PC-3 (cell line): ENCODE measurements at regions not wholly inside any gene's neighbourhood (a gene's known extent, or its start where the extent isn't known, plus 50 kb on each side); places are given as distances from the start of the nearest gene placed in this dataset.
A peak's percentile ranks its signal among the peaks of the same experiment; 100 is the strongest.
"Not testable (repeated sequence)": the region's sequence is repeated elsewhere in the genome, so short reads cannot be mapped to it uniquely, and the experiment has no call there.

Source experiments
- ATAC-seq: fragments of 200-7000 bp; cut with Tn5 transposase; 2 replicates; pipeline ENCODE4 v1.9.1; 2020; ENCODE audit warnings: mild to moderate bottlenecking, moderate library complexity
- BruUV-seq: library from RNA; stranded (reverse); fragments of 400-500 nt; replicated peaks from 2 replicates; lab custom pipeline; 2021; lab: Mats Ljungman, UMichigan
- CTCF ChIA-PET: fragments of 300-600 bp; sonication (Branson Sonifier 250); formaldehyde crosslinking; loops from one replicate; lab custom pipeline; 2022; ENCODE audit warnings: antibody characterized with exemption; lab: Charles Lee
- POLR2A ChIA-PET: fragments of 300-600 bp; sonication (Branson Sonifier 250); formaldehyde crosslinking; loops from one replicate; lab custom pipeline; 2022; ENCODE audit warnings: antibody characterized with exemption; ENCODE audit not compliant: unreplicated experiment; lab: Charles Lee
- DNase-seq: peaks from one replicate; pipeline ENCODE4 v3.0.0-alpha.2; 2015
- H2AFZ ChIP-seq: fragments of 300-600 bp; sonication (generic); 2 replicates; pipeline ENCODE4 v1.6.0; 2016; ENCODE audit warnings: antibody characterized with exemption, low read length
- H3F3A ChIP-seq: fragments of 300-600 bp; sonication (generic); one replicate; pipeline ENCODE4 v1.6.0; 2017; ENCODE audit warnings: antibody characterized with exemption, low read length, control low read depth, mild to moderate bottlenecking; ENCODE audit not compliant: unreplicated experiment
- H3K27ac ChIP-seq: fragments of 300-600 bp; sonication (generic); 2 replicates; pipeline ENCODE4 v1.5.1; 2016; ENCODE audit warnings: mild to moderate bottlenecking, low read length
- H3K27me3 ChIP-seq: fragments of 300-600 bp; sonication (generic); 2 replicates; pipeline ENCODE4 v1.6.1; 2016; ENCODE audit warnings: low read length, mixed read lengths
- H3K36me3 ChIP-seq: fragments of 300-600 bp; sonication (generic); 2 replicates; pipeline ENCODE4 v1.6.1; 2016; ENCODE audit warnings: low read depth, mixed run types, low read length, mixed read lengths
- H3K4me1 ChIP-seq: fragments of 300-600 bp; sonication (generic); 2 replicates; pipeline ENCODE4 v1.5.1; 2016; ENCODE audit warnings: low read length; ENCODE audit not compliant: insufficient read depth
- H3K4me2 ChIP-seq: fragments of 300-600 bp; sonication (generic); 2 replicates; pipeline ENCODE4 v1.6.0; 2016; ENCODE audit warnings: low read length
- H3K4me3 ChIP-seq: fragments of 300-600 bp; sonication (generic); 2 replicates; pipeline ENCODE4 v1.5.1; 2016; ENCODE audit warnings: mild to moderate bottlenecking, low read length, mixed read lengths
- H3K79me2 ChIP-seq: fragments of 300-600 bp; sonication (generic); 2 replicates; pipeline ENCODE4 v1.6.1; 2017; ENCODE audit warnings: low read length, mixed read lengths
- H3K9ac ChIP-seq: fragments of 300-600 bp; sonication (generic); 2 replicates; pipeline ENCODE4 v1.6.0; 2016; ENCODE audit warnings: mild to moderate bottlenecking, low read length
- H3K9me2 ChIP-seq: fragments of 300-600 bp; sonication (generic); replicated peaks from 2 replicates; pipeline ENCODE4 v1.6.1; 2016; ENCODE audit warnings: mixed run types, low read length, mixed read lengths
- H3K9me3 ChIP-seq: fragments of 300-600 bp; sonication (generic); 2 replicates; pipeline ENCODE4 v1.6.1; 2016; ENCODE audit warnings: low read length, mixed read lengths
- H4K20me1 ChIP-seq: fragments of 300-600 bp; sonication (generic); 2 replicates; pipeline ENCODE4 v1.6.1; 2016; ENCODE audit warnings: low read length, mixed read lengths
- EZH2 ChIP-seq: fragments of 300-600 bp; sonication (generic); IDR thresholded peaks from one replicate; pipeline ENCODE4 v1.6.1; 2017; ENCODE audit warnings: antibody characterized with exemption, mild to moderate bottlenecking, low read length; ENCODE audit not compliant: unreplicated experiment
- intact Hi-C: fragments of 100-400 bp; cut with micrococcal nuclease; formaldehyde crosslinking; loops from 2 replicates; pipeline ENCODE4 v1.9.0; 2023
- TF ChIP-seq, protein P1 (sequence below): fragments of 300-600 bp; sonication (generic); conservative IDR thresholded peaks from 2 replicates; pipeline ENCODE4 v1.5.1; 2017; ENCODE audit warnings: antibody characterized with exemption, low read depth, mild to moderate bottlenecking, low read length

DNA sequence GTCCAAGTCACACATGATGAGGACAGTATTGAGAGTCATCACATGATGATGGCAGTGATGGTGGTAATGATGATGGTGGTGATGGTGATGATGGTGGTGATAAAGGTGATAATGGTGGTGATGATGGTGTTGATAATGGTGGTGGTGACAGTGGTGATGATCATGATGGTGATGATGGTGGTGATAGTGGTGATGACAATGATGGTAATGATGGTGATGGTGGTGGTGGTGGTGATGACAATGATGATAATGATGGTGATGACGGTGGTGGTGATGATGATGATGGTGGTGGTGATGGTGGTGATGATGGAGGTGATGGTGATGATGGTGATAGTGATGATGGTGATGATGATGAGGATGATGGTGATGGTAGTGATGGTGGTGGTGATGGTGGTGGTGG lies 190.2 kb upstream of the ZNF469 start:
- no peaks in the 10 kb centered on the region for H3K79me2 ChIP-seq
- H3K4me3 ChIP-seq = no peak overlapping the region
- no peak overlapping the region for H2AFZ ChIP-seq
- DNase-seq (no peak), ATAC-seq (no peak)
- H3K27me3 ChIP-seq = no peaks in the 10 kb centered on the region
- no peak overlapping the region for H3K27ac ChIP-seq
- intact Hi-C loops = no loop called here
- H3K9ac ChIP-seq = no peak overlapping the region
- ChIA-PET CTCF (no interaction called here), POLR2A (no interaction called here)
- no peaks in the 10 kb centered on the region for H3K4me1 ChIP-seq
- no peak overlapping the region for H3K4me2 ChIP-seq
- no peaks in the 10 kb centered on the region for H4K20me1 ChIP-seq
- TF ChIP-seq, protein P1, sequence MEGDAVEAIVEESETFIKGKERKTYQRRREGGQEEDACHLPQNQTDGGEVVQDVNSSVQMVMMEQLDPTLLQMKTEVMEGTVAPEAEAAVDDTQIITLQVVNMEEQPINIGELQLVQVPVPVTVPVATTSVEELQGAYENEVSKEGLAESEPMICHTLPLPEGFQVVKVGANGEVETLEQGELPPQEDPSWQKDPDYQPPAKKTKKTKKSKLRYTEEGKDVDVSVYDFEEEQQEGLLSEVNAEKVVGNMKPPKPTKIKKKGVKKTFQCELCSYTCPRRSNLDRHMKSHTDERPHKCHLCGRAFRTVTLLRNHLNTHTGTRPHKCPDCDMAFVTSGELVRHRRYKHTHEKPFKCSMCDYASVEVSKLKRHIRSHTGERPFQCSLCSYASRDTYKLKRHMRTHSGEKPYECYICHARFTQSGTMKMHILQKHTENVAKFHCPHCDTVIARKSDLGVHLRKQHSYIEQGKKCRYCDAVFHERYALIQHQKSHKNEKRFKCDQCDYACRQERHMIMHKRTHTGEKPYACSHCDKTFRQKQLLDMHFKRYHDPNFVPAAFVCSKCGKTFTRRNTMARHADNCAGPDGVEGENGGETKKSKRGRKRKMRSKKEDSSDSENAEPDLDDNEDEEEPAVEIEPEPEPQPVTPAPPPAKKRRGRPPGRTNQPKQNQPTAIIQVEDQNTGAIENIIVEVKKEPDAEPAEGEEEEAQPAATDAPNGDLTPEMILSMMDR = no peak
- TF ChIP-seq EZH2 = no peak
- no TSS peak for BruUV-seq
- H3K36me3 ChIP-seq = no peaks in the 10 kb centered on the region
- H3K9me3 ChIP-seq = no peaks in the 10 kb centered on the region
- no peaks in the 10 kb centered on the region for H3K9me2 ChIP-seq
- no peaks in the 10 kb centered on the region for H3F3A ChIP-seq

GRCh38 chr16:88193706-88194396 lies 188.9 kb upstream of the ZNF469 start:
- POLR2A ChIA-PET, CTCF ChIA-PET, H3K4me2 ChIP-seq: not testable (repeated sequence)

More at GRCh38 chr16:88193706-88194396, 188.9 kb upstream of the ZNF469 start:
- H2AFZ ChIP-seq, H3K4me3 ChIP-seq, H3K36me3 ChIP-seq, H3K79me2 ChIP-seq, intact Hi-C loops, H3K27me3 ChIP-seq, BruUV-seq, H4K20me1 ChIP-seq, H3K9me3 ChIP-seq, H3K9me2 ChIP-seq, H3K27ac ChIP-seq, H3F3A ChIP-seq, H3K4me1 ChIP-seq, H3K9ac ChIP-seq: not testable (repeated sequence)
- ATAC-seq (peak; percentile 99), DNase-seq (peak; percentile 73)
- TF ChIP-seq, protein P1 = peak; percentile 52
